HG02981 (cell line): ENCODE measurements at regions not wholly inside any gene's neighbourhood (a gene's known extent, or its start where the extent isn't known, plus 50 kb on each side); places are given as distances from the start of the nearest gene placed in this dataset.

ENCODE experiments used
- ATAC-seq: cut with Tn5 transposase; IDR thresholded peaks from one replicate; pipeline ENCODE4 v1.9.1; 2021; ENCODE audit warnings: mild to moderate bottlenecking, moderate library complexity; ENCODE audit not compliant: unreplicated experiment

GRCh38 chr10:9645404-9645803 is 1372.3 kb upstream of the CELF2 start:
- no peak for ATAC-seq

GRCh38 chr10:9645928-9646600 is 1371.6 kb upstream of the CELF2 start:
- ATAC-seq: no peak

GRCh38 chr10:9654261-9654660 is 1363.4 kb upstream of the CELF2 start:
- no peak for ATAC-seq

- no peak for ATAC-seq
Measured at GRCh38 chr10:9656386-9656785, 1361.3 kb upstream of the CELF2 start.

- no peak for ATAC-seq
Measured at GRCh38 chr10:9656996-9657395, 1360.7 kb upstream of the CELF2 start.

- ATAC-seq: no peak
Measured at GRCh38 chr10:9657530-9657929, 1360.1 kb upstream of the CELF2 start.

- no peak for ATAC-seq
Measured at GRCh38 chr10:9668411-9668810, 1349.3 kb upstream of the CELF2 start.

- ATAC-seq: no peak
Measured at GRCh38 chr10:9670911-9671310, 1346.8 kb upstream of the CELF2 start.

- ATAC-seq: no peak
Measured at GRCh38 chr10:9681655-9682054, 1336.0 kb upstream of the CELF2 start.

GRCh38 chr10:9682802-9683201 is 1334.9 kb upstream of the CELF2 start:
- no peak for ATAC-seq

GRCh38 chr10:9684186-9684585 is 1333.5 kb upstream of the CELF2 start:
- ATAC-seq: no peak

GRCh38 chr10:9685596-9685995 is 1332.1 kb upstream of the CELF2 start:
- no peak for ATAC-seq

- ATAC-seq: no peak
Measured at GRCh38 chr10:9688711-9689110, 1329.0 kb upstream of the CELF2 start.

- no peak for ATAC-seq
Measured at GRCh38 chr10:9707216-9707615, 1310.5 kb upstream of the CELF2 start.

- no peak for ATAC-seq
Measured at GRCh38 chr10:9709849-9710248, 1307.8 kb upstream of the CELF2 start.

GRCh38 chr10:9712393-9712792 is 1305.3 kb upstream of the CELF2 start:
- ATAC-seq: no peak

- no peak for ATAC-seq
Measured at GRCh38 chr10:9719246-9719645, 1298.4 kb upstream of the CELF2 start.

GRCh38 chr10:9733766-9734165 is 1283.9 kb upstream of the CELF2 start:
- ATAC-seq: no peak

GRCh38 chr10:9734218-9734617 is 1283.5 kb upstream of the CELF2 start:
- ATAC-seq: no peak

- no peak for ATAC-seq
Measured at GRCh38 chr10:9735731-9736130, 1281.9 kb upstream of the CELF2 start.

- no peak for ATAC-seq
Measured at GRCh38 chr10:9743639-9744038, 1274.0 kb upstream of the CELF2 start.

- ATAC-seq: no peak
Measured at GRCh38 chr10:9745158-9745557, 1272.5 kb upstream of the CELF2 start.

GRCh38 chr10:9757176-9757575 is 1260.5 kb upstream of the CELF2 start:
- ATAC-seq: no peak
